HG03045 (cell line): ENCODE measurements at regions not wholly inside any gene's neighbourhood (a gene's known extent, or its start where the extent isn't known, plus 50 kb on each side); places are given as distances from the start of the nearest gene placed in this dataset.

ENCODE experiments used
- ATAC-seq: cut with Tn5 transposase; IDR thresholded peaks from one replicate; pipeline ENCODE4 v1.9.1; 2021; ENCODE audit warnings: mild to moderate bottlenecking, moderate library complexity; ENCODE audit not compliant: unreplicated experiment

DNA sequence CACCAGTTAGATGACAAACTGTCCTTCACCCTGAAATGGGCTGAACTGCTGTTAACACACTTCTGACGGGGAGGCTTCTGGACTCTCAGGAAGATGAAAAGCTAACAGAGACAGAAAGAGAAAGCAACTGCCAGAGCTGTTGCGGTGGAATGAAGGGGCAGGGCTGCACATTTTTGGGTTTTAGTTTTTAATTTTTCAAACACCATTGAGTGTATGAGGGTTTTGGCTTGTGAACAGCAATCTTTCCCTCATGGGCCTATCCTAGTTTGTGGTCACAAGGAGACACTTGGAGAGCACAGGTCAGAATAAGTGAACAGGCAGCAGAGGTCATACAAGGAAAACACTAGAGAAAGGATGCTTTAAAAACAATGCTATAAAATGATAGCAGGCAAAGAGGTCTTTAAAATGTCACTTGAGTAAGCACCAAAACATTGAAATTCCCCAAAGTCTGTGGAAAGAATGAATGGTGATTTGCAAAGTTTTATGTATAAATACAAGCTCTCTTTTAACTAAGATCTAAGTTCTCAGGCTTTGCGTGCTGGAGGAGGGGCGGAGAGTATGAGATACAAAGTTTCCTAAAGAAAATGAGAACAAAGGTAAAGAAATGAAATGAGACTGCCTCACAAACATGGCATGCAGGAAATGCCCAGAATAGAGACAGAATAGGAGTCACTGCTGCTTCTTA lies 101.4 kb upstream of the GLI3 start:
- no peak for ATAC-seq

DNA sequence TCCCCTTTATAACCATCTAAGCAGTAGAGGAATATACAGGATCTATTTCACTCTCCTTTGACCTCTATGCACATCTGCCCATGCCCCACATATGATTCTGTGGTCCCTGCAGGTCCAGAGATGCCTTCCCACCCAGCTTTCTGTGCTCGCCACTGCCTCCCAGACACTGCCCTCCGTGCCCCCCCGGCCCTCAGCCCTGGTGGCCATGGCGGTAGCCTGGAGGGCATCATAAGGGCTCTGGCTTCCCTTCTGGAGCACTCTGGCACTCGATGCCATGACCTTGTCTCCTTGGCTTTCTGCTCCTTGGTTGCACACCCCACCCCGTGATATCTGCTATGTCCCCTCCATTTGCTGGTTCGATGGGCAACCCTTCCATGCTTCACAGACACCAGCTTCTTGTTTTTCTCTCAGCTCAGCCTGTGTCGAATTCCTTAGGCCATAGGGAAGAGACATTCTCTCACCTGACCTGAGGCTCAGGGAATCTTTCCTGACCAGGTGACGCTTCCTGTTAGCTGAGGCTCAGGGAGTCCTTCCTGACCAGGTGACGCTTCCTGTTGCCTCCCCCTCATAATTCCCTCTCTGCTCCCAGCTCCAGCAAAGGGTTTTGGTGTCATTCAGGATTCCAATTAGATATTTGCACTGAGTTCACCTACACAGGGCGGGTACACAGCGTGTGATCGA lies 100.4 kb upstream of the GLI3 start:
- ATAC-seq = no peak

DNA sequence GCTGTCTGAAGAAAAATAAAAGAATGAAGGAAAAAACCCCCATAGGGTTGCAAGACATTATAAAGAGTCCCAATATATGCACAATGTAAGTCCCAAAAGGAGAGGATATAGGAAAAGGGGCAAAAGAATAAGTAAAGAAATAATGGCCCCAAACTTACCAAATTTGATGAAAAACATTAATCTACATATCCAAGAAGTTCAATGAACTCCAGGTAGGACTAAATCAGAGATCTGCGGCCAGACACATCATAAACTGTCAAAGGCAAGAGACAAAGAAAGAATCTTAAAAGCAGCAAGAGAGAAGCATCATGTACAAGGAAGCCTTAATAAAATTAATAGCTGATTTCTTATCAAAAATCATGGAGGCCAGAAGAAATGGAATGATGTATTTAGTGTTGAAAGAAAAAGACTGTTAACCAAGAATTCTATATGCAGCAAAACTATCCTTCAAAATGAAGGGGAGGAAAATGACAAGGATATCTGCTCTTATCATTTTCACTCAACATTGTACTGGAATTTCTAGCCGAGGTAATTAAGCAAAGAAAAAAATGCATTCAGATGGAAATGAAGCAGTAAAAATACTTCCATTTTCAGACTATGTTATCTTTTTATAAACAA lies 95.7 kb upstream of the GLI3 start:
- no peak for ATAC-seq

DNA sequence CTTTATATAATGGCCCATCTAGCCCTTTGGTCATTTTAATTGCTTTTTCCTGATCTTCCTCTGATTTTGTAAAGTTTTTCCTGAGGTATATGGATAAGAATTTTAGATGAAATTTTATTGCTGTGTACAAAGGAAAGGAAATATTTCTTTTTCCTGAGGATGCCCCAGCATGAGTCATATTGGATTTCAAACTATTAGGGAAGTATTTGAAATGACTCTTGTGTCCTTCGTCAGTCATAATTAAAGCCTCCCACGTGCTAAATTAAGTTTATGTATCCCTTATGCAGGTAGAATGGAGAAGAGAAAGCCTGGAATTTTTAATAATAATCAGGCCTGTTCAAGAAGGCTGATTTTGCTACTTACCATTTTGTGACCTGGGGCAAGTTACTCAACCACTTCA lies 82.6 kb upstream of the GLI3 start:
- no peak for ATAC-seq

DNA sequence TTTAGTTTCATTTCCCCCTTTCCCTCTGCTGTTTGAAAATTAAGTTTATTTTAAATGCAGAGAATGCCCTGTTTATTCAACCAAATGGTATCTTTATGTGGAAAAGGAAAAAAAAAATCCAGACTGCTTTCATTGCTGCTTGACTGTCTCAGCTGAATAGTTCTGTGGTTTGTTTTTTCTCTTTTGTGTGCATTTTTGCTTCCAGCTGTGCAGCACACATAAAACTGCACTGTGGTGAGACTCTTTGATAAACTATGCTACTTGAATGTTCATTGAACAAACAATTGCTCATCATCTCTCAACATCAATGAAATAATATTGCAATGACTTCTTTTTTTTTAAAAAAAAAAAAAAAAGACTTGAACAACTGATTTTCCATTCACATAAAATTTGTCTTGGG lies 78.6 kb upstream of the GLI3 start:
- ATAC-seq = no peak

DNA sequence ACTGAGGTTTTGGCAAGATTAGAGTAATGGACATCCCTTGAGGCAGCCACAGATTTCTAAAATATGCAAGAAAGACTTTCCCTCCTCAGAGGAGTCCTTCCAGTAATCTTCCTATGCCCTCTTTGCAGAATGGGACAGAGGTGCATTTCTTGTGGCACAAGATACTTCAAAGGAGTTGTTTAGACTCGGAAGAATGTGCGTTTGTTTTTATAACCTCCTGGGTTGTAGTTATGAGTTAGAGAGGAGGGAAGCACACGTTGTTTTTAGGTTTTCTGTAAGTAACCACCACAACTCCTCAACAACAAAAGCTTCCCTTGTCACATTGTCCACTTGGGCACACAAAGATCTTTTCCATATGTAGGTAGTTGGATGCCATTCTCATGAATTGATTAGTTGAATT lies 78.1 kb upstream of the GLI3 start:
- ATAC-seq = no peak

DNA sequence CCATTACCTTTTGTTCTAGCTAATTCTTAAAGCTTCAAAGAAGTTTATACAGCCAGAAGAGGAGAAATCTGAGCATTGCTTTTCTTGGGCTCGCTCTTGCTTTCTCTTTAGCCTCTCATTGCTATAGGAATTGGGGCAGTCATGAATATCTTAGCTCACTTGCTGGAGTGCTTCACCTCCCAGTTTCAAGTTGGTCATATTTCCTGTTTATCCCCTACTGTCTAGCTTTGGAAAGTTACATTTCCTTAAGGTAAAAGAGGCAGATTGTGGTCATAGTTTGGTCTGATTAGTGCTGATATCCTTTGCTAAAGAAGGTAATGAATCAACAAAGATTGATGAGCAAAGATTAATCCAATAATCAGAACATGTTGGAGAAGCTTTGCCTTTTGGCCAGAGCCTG lies 77.7 kb upstream of the GLI3 start:
- ATAC-seq = no peak

DNA sequence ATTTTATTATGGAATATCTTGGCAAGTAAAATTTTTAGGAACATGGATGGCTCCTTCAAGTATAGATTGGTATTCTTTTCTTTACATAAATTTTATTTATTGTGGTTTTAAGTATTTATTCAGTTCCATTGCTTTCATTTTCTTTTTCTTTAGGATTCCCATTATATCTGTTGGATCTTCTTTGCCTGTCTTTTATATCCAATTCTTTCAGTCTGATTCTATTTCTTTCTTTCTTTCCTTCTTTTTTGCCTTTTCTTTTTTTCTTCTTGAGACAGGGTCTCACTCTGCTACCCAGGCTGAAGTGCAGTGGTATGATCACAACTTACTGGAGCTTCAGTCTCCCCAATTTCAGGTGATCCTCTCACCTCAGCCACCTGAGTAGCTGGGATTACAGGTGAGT lies 74.2 kb upstream of the GLI3 start:
- no peak for ATAC-seq

DNA sequence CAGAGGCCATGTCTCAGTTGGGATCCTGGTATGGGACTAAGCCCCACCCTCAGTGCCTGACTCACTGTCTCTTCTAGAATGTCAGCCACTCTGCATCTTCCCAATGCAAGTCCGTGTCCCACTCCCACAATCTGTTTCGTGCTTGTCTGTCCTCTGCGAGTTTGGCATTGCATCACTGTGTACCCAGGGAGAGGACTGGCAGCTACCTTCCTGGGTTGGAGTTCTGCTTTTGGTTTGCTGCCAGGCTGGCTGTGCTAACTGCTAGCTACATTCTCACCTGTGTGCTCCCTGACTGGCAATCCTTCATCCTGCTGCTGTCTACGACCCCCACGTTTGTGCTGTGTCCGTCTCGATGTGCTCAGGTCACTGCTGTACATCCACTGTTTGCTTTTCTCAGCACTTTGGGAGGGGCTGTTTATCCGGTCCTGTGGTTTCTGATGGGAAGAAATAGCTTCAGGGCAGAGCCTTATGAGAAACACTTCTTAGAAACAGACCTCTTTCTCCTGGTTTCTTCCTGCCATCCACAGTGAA lies 56.0 kb upstream of the GLI3 start:
- ATAC-seq = no peak

DNA sequence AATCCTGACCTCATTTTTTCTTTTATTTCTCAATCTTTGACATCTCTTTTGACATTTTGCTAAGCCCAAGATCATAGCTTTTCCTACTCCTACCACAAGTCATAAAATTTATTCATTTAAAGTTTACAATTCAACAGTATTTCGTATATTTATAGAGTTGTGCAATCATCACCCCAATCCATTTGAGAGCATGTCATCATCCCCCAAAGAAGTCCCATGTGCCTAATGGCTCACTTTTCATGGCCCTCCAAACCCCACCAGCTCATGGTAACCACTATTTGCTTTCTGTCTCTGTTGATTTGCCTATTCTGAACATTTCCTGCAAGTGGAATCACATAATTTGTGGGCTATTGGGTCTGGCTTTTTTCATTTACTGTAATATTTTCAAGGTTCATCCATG lies 52.5 kb upstream of the GLI3 start:
- ATAC-seq = no peak
